Keratinocyte (primary cell): ENCODE measurements at regions not wholly inside any gene's neighbourhood (a gene's known extent, or its start where the extent isn't known, plus 50 kb on each side); places are given as distances from the start of the nearest gene placed in this dataset.

Experiments used
- EZH2 ChIP-seq: IDR thresholded peaks from one replicate; pipeline ENCODE4 v1.6.1; 2012; ENCODE audit warnings: inconsistent platforms, mild to moderate bottlenecking, low read length, moderate library complexity
- TF ChIP-seq, protein P1 (sequence below), 3 experiments: IDR thresholded peaks in 1 of 3; conservative IDR thresholded peaks in 1 of 3; optimal IDR thresholded peaks in 1 of 3; 2 replicates in 2 of 3; 3 replicates in 1 of 3; pipeline versions ENCODE3 to v1.5.1; 2011; ENCODE audit warnings: low read length in 3 of 3, mild to moderate bottlenecking in 3 of 3, moderate library complexity in 2 of 3, control low read depth in 1 of 3, inconsistent platforms in 1 of 3; ENCODE audit not compliant: insufficient read depth in 2 of 3; ENCODE audit errors: extremely low read depth in 1 of 3

DNA sequence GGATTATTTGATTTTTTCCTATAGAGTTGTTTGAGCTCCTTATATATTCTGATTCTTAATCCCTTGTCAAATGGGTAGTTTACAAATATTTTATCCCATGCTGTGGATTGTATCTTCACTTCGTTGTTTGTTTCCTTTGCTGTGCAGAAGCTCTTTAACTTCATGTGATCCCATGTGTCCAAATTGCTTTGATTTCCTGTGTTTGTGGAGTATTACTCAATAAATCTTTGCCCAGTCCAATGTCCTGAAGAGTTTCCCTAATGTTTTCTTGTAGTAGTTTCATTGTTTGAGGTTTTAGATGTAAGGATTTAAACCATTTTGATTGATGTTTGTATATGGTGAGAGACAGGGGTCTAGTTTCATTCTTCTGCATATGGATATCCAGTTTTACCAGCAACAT lies 143.7 kb upstream of the HTR1E start:
- TF ChIP-seq, protein P1, sequence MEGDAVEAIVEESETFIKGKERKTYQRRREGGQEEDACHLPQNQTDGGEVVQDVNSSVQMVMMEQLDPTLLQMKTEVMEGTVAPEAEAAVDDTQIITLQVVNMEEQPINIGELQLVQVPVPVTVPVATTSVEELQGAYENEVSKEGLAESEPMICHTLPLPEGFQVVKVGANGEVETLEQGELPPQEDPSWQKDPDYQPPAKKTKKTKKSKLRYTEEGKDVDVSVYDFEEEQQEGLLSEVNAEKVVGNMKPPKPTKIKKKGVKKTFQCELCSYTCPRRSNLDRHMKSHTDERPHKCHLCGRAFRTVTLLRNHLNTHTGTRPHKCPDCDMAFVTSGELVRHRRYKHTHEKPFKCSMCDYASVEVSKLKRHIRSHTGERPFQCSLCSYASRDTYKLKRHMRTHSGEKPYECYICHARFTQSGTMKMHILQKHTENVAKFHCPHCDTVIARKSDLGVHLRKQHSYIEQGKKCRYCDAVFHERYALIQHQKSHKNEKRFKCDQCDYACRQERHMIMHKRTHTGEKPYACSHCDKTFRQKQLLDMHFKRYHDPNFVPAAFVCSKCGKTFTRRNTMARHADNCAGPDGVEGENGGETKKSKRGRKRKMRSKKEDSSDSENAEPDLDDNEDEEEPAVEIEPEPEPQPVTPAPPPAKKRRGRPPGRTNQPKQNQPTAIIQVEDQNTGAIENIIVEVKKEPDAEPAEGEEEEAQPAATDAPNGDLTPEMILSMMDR (optimal IDR thresholded peaks at IDR 0.05 in 1 of 3, IDR thresholded peaks at IDR 0.05 in 1 of 3, conservative IDR thresholded peaks at IDR 0.05 in 1 of 3; ENCODE audit: extremely low read depth in 1 of 3, insufficient read depth in 2 of 3, low read length in 3 of 3), result no peak
- no peak for TF ChIP-seq EZH2
